IMR-90 (cell line): ENCODE measurements at regions not wholly inside any gene's neighbourhood (a gene's known extent, or its start where the extent isn't known, plus 50 kb on each side); places are given as distances from the start of the nearest gene placed in this dataset.
A peak's percentile ranks its signal among the peaks of the same experiment; 100 is the strongest.

ENCODE experiments used
- ATAC-seq: fragments of 200-7000 bp; cut with Tn5 transposase; 2 replicates; pipeline ENCODE4 v1.9.1; 2020; ENCODE audit warnings: low read depth, mild to moderate bottlenecking, moderate library complexity
- BruUV-seq: library from RNA; stranded (reverse); fragments of 400-500 nt; replicated peaks from 2 replicates; lab custom pipeline; 2021; lab: Mats Ljungman, UMichigan
- CTCF ChIA-PET: fragments of 300-600 bp; formaldehyde crosslinking; extraction: SDS; loops from one replicate; lab custom pipeline; 2021; ENCODE audit warnings: antibody characterized with exemption; lab: Yijun Ruan, JAX
- POLR2A ChIA-PET: fragments of 300-600 bp; sonication (Branson Sonifier 250); formaldehyde crosslinking; loops from one replicate; lab custom pipeline; 2022; ENCODE audit warnings: antibody characterized with exemption; ENCODE audit not compliant: unreplicated experiment; lab: Charles Lee
- DNase-seq: peaks from one replicate; pipeline ENCODE4 v3.0.0; 2013
- H2AFZ ChIP-seq: replicated peaks from 2 replicates; pipeline ENCODE3; 2013; ENCODE audit warnings: low read length, mild to moderate bottlenecking; ENCODE audit not compliant: poor library complexity
- H2AK5ac ChIP-seq: 2 replicates; pipeline ENCODE4 v1.6.1; 2013; ENCODE audit warnings: low read depth, low read length, inconsistent platforms
- H2AK9ac ChIP-seq: replicated peaks from 2 replicates; pipeline ENCODE3; 2013; ENCODE audit warnings: mild to moderate bottlenecking, low read depth, low read length, moderate library complexity; ENCODE audit not compliant: poor library complexity
- H2BK120ac ChIP-seq: 2 replicates; pipeline ENCODE4 v1.6.1; 2013; ENCODE audit warnings: low read depth, low read length, inconsistent platforms
- H2BK15ac ChIP-seq: 3 replicates; pipeline ENCODE4 v1.6.1; 2013; ENCODE audit warnings: low read depth, low read length, inconsistent platforms
- H2BK20ac ChIP-seq: 2 replicates; pipeline ENCODE4 v1.6.1; 2013; ENCODE audit warnings: low read depth, mild to moderate bottlenecking, inconsistent platforms, low read length, moderate library complexity
- H2BK5ac ChIP-seq: 2 replicates; pipeline ENCODE4 v1.6.1; 2013; ENCODE audit warnings: mild to moderate bottlenecking, low read depth, low read length, inconsistent platforms; ENCODE audit not compliant: poor library complexity, severe bottlenecking
- H3K14ac ChIP-seq: replicated peaks from 2 replicates; pipeline ENCODE4 v1.6.1; 2013; ENCODE audit warnings: low read depth, low read length, inconsistent platforms
- H3K18ac ChIP-seq: 2 replicates; pipeline ENCODE4 v1.6.1; 2013; ENCODE audit warnings: low read depth, low read length, control low read depth
- H3K23ac ChIP-seq: 2 replicates; pipeline ENCODE4 v1.6.1; 2013; ENCODE audit warnings: low read depth, low read length, inconsistent platforms
- H3K27ac ChIP-seq: 2 replicates; pipeline ENCODE4 v1.5.1; 2013; ENCODE audit warnings: mild to moderate bottlenecking, control low read depth, low read length; ENCODE audit not compliant: insufficient read depth
- H3K27me3 ChIP-seq: 2 replicates; pipeline ENCODE4 v1.6.1; 2013; ENCODE audit warnings: low read length; ENCODE audit not compliant: control insufficient read depth, insufficient read depth
- H3K36me3 ChIP-seq: 2 replicates; pipeline ENCODE4 v1.6.1; 2013; ENCODE audit warnings: low read length, mixed read lengths; ENCODE audit not compliant: control insufficient read depth, insufficient read depth
- H3K4ac ChIP-seq: 2 replicates; pipeline ENCODE4 v1.6.1; 2013; ENCODE audit warnings: low read depth, low read length, inconsistent platforms
- H3K4me1 ChIP-seq: 2 replicates; pipeline ENCODE4 v1.6.1; 2013; ENCODE audit warnings: low read length, mixed read lengths; ENCODE audit not compliant: control insufficient read depth, insufficient read depth
- H3K4me2 ChIP-seq: 2 replicates; pipeline ENCODE4 v1.6.1; 2013; ENCODE audit warnings: low read depth, mild to moderate bottlenecking, control low read depth, low read length, moderate library complexity
- H3K4me3 ChIP-seq: 2 replicates; pipeline ENCODE4 v1.5.1; 2013; ENCODE audit warnings: low read depth, mild to moderate bottlenecking, control low read depth, low read length, moderate library complexity; ENCODE audit not compliant: insufficient read depth
- H3K56ac ChIP-seq: 2 replicates; pipeline ENCODE4 v1.6.1; 2013; ENCODE audit warnings: low read length, inconsistent platforms; ENCODE audit not compliant: insufficient read depth; ENCODE audit errors: extremely low read depth
- H3K79me1 ChIP-seq, 2 experiments: 2 replicates each; pipeline ENCODE4 v1.6.1; 2013; ENCODE audit warnings: low read length in 2 of 2, inconsistent platforms in 1 of 2, low read depth in 1 of 2
- H3K9ac ChIP-seq: 2 replicates; pipeline ENCODE4 v1.6.1; 2013; ENCODE audit warnings: low read depth, low read length, control low read depth
- H3K9me1 ChIP-seq: 2 replicates; pipeline ENCODE4 v1.6.1; 2013; ENCODE audit warnings: low read length, inconsistent platforms; ENCODE audit not compliant: insufficient read depth
- H3K9me3 ChIP-seq: 2 replicates; pipeline ENCODE4 v1.6.1; 2013; ENCODE audit warnings: low read length; ENCODE audit not compliant: control insufficient read depth, insufficient read depth
- H4K20me1 ChIP-seq: 2 replicates; pipeline ENCODE4 v1.6.1; 2013; ENCODE audit warnings: low read length, inconsistent platforms; ENCODE audit not compliant: insufficient read depth
- H4K5ac ChIP-seq: 2 replicates; pipeline ENCODE4 v1.6.1; 2013; ENCODE audit warnings: mild to moderate bottlenecking, low read depth, low read length, control low read depth
- H4K8ac ChIP-seq, 2 experiments: 2 replicates each; pipeline ENCODE4 v1.6.1; 2013; ENCODE audit warnings: low read depth in 2 of 2, low read length in 2 of 2, control low read depth in 1 of 2, inconsistent platforms in 1 of 2
- H4K91ac ChIP-seq: 2 replicates; pipeline ENCODE4 v1.6.1; 2013; ENCODE audit warnings: low read depth, low read length, inconsistent platforms; ENCODE audit not compliant: insufficient read depth
- BHLHE40 ChIP-seq: fragments of 150-350 bp; IDR thresholded peaks from 2 replicates; pipeline ENCODE4 v1.6.1; 2016; ENCODE audit warnings: mild to moderate bottlenecking, low read depth, low read length
- CEBPB ChIP-seq: IDR thresholded peaks from 2 replicates; pipeline ENCODE4 v1.6.1; 2012; ENCODE audit warnings: low read depth, low read length, improper control_type of control experiment
- CHD1 ChIP-seq: IDR thresholded peaks from 2 replicates; pipeline ENCODE4 v1.6.1; 2012; ENCODE audit warnings: low read depth, low read length, improper control_type of control experiment
- MXI1 ChIP-seq: IDR thresholded peaks from 2 replicates; pipeline ENCODE4 v1.6.1; 2012; ENCODE audit warnings: low read depth, mild to moderate bottlenecking, low read length, moderate library complexity, borderline replicate concordance
- NFE2L2 ChIP-seq: fragments of 150-350 bp; IDR thresholded peaks from 2 replicates; pipeline ENCODE4 v1.6.1; 2016; ENCODE audit warnings: low read depth, mild to moderate bottlenecking, low read length
- POLR2A ChIP-seq: IDR thresholded peaks from 2 replicates; pipeline ENCODE4 v1.6.1; 2012; ENCODE audit warnings: mild to moderate bottlenecking, low read depth, low read length
- RAD21 ChIP-seq: IDR thresholded peaks from 2 replicates; pipeline ENCODE4 v1.6.1; 2012; ENCODE audit warnings: low read length, improper control_type of control experiment
- RCOR1 ChIP-seq: IDR thresholded peaks from 2 replicates; pipeline ENCODE4 v1.6.1; 2012; ENCODE audit warnings: mild to moderate bottlenecking, low read length, improper control_type of control experiment; ENCODE audit not compliant: insufficient replicate concordance
- RFX5 ChIP-seq: IDR thresholded peaks from 2 replicates; pipeline ENCODE4 v1.8.0; 2012; ENCODE audit warnings: low read depth, mild to moderate bottlenecking, low read length, moderate library complexity
- SMC3 ChIP-seq: fragments of 150-350 bp; IDR thresholded peaks from 2 replicates; pipeline ENCODE4 v1.6.1; 2016; ENCODE audit warnings: low read depth, mild to moderate bottlenecking, antibody characterized with exemption, low read length, moderate library complexity
- USF2 ChIP-seq: fragments of 150-350 bp; IDR thresholded peaks from 2 replicates; pipeline ENCODE4 v1.6.1; 2017; ENCODE audit warnings: mild to moderate bottlenecking, antibody characterized with exemption, low read length, low read depth
- WGBS, 2 experiments: methylation state at CpG; one replicate each; pipeline versions ENCODE4 v1.1.5 to v1.1.7; 2013; ENCODE audit warnings: missing lambda C conversion rate in 2 of 2; ENCODE audit not compliant: insufficient read length in 1 of 2; ENCODE audit errors: extremely low coverage in 2 of 2; 5-methylcytosine and 5-hydroxymethylcytosine counted together
- dilution Hi-C: fragments of 300-500 bp; cut with HindIII; formaldehyde crosslinking; loops from one replicate; pipeline ENCODE4 v1.14.3; 2018; ENCODE audit warnings: low sequenced_read_pairs; ENCODE audit not compliant: unreplicated experiment
- in situ Hi-C: fragments of 300-500 bp; cut with MboI; formaldehyde crosslinking; loops from 3 replicates; pipeline ENCODE4 v1.14.3; 2019; ENCODE audit warnings: low sequenced_read_pairs, inconsistent platforms, mixed read lengths
- intact Hi-C: fragments of 100-400 bp; cut with micrococcal nuclease; formaldehyde crosslinking; loops from 2 replicates; pipeline ENCODE4 v1.10.0; 2022
- TF ChIP-seq, protein P1 (sequence below): fragments of 150-350 bp; IDR thresholded peaks from 2 replicates; pipeline ENCODE4 v1.6.1; 2016; ENCODE audit warnings: low read depth, mild to moderate bottlenecking, low read length, moderate library complexity, borderline replicate concordance

- Histone ChIP-seq H3K23ac (no peak overlapping the region), H2AFZ (no peak overlapping the region), H4K20me1 (no peaks in the 10 kb centered on the region), H3K36me3 (no peaks in the 10 kb centered on the region), H3K14ac (no peak overlapping the region), H2AK5ac (no peak overlapping the region), H3K9ac (peak overlapping the region; percentile 58; the same call in 1 of the 2 replicates), H2AK9ac (no peak overlapping the region), H4K91ac (no peak overlapping the region), H4K8ac (0 out of 4 replicates have a peak overlapping the region, but pooled peaks of 1 of the 2 experiments have one; percentile 12), H4K5ac (peak overlapping the region; percentile 1; the same call in 1 of the 2 replicates), H3K4ac (no peak overlapping the region; the same call in 1 of the 2 replicates), H3K56ac (no peak overlapping the region; the same call in 1 of the 2 replicates), H3K27ac (peak overlapping the region; percentile 92; the same call in 1 of the 2 replicates), H3K27me3 (no peaks in the 10 kb centered on the region), H3K9me1 (peaks cover 8% of the 10 kb centered on the region; the same call in 1 of the 2 replicates), H2BK15ac (no peak overlapping the region), H2BK120ac (peak overlapping the region; percentile 41; the same call in 1 of the 2 replicates), H3K79me1 (no peaks in the 10 kb centered on the region), H2BK5ac (peak overlapping the region; percentile 86), H3K4me1 (peaks cover 4% of the 10 kb centered on the region; the same call in 1 of the 2 replicates), H2BK20ac (no peak overlapping the region), H3K4me3 (no peak overlapping the region), H3K4me2 (no peak overlapping the region), H3K9me3 (0 out of 2 replicates have a peak, but pooled peaks cover 2% of the 10 kb centered on the region), H3K18ac (peak overlapping the region; percentile 99; the same call in 1 of the 2 replicates)
- dilution Hi-C loops: no loop called here
- POLR2A ChIA-PET: interaction anchor here (0.6 kb wide), 1 partner anchor 94 kb away, joined by 6 read pairs; no protein-coding TSS in a partner anchor
- CTCF ChIA-PET: interaction anchor here (1.1 kb wide), 1 partner anchor 27 kb away, joined by 3 read pairs; no protein-coding TSS in a partner anchor
- no peak for DNase-seq
- ATAC-seq: no peak
- in situ Hi-C loops: no loop called here
- no CpG with 5 or more reads among the region's 3 CpGs for WGBS, 2 experiments
- no TSS peak for BruUV-seq
- intact Hi-C loops: loop anchor here (1.0 to 10.0 kb wide), 3 partner anchors 46 to 427 kb away; no protein-coding TSS in a partner anchor
- TF ChIP-seq POLR2A: no peak
- no peak for TF ChIP-seq RCOR1
- TF ChIP-seq BHLHE40: no peak
- no peak for TF ChIP-seq MXI1
- TF ChIP-seq NFE2L2: no peak
- TF ChIP-seq SMC3: no peak
- TF ChIP-seq CHD1: no peak
- TF ChIP-seq, protein P1, sequence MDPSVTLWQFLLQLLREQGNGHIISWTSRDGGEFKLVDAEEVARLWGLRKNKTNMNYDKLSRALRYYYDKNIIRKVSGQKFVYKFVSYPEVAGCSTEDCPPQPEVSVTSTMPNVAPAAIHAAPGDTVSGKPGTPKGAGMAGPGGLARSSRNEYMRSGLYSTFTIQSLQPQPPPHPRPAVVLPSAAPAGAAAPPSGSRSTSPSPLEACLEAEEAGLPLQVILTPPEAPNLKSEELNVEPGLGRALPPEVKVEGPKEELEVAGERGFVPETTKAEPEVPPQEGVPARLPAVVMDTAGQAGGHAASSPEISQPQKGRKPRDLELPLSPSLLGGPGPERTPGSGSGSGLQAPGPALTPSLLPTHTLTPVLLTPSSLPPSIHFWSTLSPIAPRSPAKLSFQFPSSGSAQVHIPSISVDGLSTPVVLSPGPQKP: no peak
- no peak for TF ChIP-seq CEBPB
- no peak for TF ChIP-seq RAD21
- no peak for TF ChIP-seq RFX5
- no peak for TF ChIP-seq USF2
Measured at GRCh38 chr21:28110716-28111115, 882.0 kb downstream of the LTN1 start.
